ENCODE measurements at regions not wholly inside any gene's neighbourhood (a gene's known extent, or its start where the extent isn't known, plus 50 kb on each side); places are given as distances from the start of the nearest gene placed in this dataset.
"Not testable (repeated sequence)": the region's sequence is repeated elsewhere in the genome, so short reads cannot be mapped to it uniquely, and the experiment has no call there.

DNA sequence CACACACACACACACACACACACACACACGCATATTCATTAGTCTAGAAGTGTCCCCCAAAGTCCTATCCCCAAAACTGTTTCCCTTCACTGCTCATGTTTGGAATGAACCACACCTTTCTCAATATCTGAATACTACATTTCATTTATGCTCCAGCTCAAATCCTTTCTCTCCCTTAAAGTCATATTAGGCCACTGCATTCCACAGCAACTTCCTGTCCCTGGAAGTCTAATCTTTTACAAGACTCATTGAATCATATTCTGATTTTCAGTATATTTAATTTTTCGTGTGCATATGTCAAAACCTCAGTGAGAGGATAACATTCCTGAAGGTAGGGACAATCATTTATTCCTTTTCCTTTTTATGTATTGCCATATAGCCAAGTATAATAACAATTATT is 155.6 kb upstream of the LMNTD1 start:
- H3K27ac ChIP-seq (ENCODE audit: low read depth, low read length): no peak overlapping the region
- no peaks in the 10 kb centered on the region for H3K36me3 ChIP-seq (ENCODE audit: control insufficient read depth, insufficient read depth, low read length)
- H3K4me3 ChIP-seq (ENCODE audit: low read depth, low read length): no peak overlapping the region
- no peaks in the 10 kb centered on the region for H3K4me1 ChIP-seq (ENCODE audit: control insufficient read depth, insufficient read depth, low read length)
- H3K9me3 ChIP-seq (ENCODE audit: control insufficient read depth, insufficient read depth, low read length): peaks cover 7% of the 10 kb centered on the region
- no CpG with 5 or more reads among the region's 2 CpGs for WGBS (ENCODE audit: insufficient coverage)
- no peak for DNase-seq (ENCODE audit: low read depth in 4 of 6, low spot score in 6 of 6)
- no peaks in the 10 kb centered on the region for H3K27me3 ChIP-seq (ENCODE audit: control insufficient read depth, insufficient read depth, low read length)

DNA sequence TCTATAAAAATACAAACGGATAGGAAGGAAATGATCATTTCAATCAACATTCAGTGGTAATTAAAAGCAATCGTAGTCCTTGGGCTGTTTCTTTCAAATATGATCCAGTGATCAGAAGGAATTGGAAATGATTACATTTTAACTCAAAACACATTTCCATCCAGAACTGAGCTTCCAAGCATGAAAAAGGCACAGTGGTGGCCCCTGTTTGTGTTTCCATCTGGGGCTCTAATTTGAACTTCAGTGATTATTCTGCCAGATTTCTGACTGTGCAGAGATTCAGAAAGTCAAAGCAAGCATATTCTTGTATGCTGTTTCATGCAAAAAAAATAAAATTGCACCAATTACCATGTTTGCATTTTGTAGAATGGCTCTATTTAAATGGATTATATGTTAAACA is 157.0 kb upstream of the LMNTD1 start:
- Histone ChIP-seq H3K27me3 (ENCODE audit: control insufficient read depth, insufficient read depth, low read length) (no peaks in the 10 kb centered on the region), H3K4me3 (ENCODE audit: low read depth, low read length) (no peak overlapping the region), H3K9me3 (ENCODE audit: control insufficient read depth, insufficient read depth, low read length) (peaks cover 7% of the 10 kb centered on the region), H3K27ac (ENCODE audit: low read depth, low read length) (no peak overlapping the region), H3K4me1 (ENCODE audit: control insufficient read depth, insufficient read depth, low read length) (no peaks in the 10 kb centered on the region), H3K36me3 (ENCODE audit: control insufficient read depth, insufficient read depth, low read length) (no peaks in the 10 kb centered on the region)
- peak in 2 of 6 donors; percentile 65 to 72 for DNase-seq (ENCODE audit: low read depth in 4 of 6, low spot score in 6 of 6)
- no CpG with 5 or more reads among the region's 2 CpGs for WGBS (ENCODE audit: insufficient coverage)

DNA sequence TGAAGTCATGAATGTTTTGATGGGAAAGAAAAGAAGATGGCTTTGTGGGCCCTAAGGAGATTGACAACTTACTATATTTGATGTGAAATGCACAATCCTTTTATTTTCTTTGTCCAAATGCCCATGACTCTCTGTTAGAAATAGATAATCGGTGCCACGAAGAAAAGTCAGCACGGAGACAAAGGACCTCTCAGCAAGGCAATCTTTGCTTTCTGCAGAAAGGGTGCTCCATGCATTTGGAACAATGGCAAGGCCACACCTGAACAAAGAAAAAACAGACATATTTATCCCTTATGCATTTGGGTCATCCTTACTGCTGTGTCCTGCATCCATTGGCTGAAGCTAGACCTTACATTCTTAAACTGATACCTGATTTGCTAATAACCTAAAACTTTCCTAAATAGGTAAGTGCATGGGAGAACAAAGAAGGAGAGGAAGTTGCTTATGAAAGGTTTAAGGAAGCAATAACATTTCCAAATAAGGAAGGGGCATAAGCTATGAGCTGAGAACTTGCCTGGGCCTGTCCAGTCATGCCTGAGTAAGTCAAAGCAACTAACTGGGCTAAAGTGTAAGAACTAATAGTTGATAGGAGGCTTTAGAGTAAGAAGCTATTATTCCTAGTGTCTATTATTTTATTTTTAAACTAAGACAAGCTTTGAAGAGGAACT is 158.0 kb upstream of the LMNTD1 start:
- WGBS (ENCODE audit: insufficient coverage): 97% methylated on average over 3 of the region's 3 CpGs
- H3K27me3 ChIP-seq (ENCODE audit: control insufficient read depth, insufficient read depth, low read length); H3K4me1 ChIP-seq (ENCODE audit: control insufficient read depth, insufficient read depth, low read length); DNase-seq (ENCODE audit: low read depth in 4 of 6, low spot score in 6 of 6); H3K36me3 ChIP-seq (ENCODE audit: control insufficient read depth, insufficient read depth, low read length); H3K27ac ChIP-seq (ENCODE audit: low read depth, low read length); H3K4me3 ChIP-seq (ENCODE audit: low read depth, low read length); H3K9me3 ChIP-seq (ENCODE audit: control insufficient read depth, insufficient read depth, low read length): not testable (repeated sequence)

DNA sequence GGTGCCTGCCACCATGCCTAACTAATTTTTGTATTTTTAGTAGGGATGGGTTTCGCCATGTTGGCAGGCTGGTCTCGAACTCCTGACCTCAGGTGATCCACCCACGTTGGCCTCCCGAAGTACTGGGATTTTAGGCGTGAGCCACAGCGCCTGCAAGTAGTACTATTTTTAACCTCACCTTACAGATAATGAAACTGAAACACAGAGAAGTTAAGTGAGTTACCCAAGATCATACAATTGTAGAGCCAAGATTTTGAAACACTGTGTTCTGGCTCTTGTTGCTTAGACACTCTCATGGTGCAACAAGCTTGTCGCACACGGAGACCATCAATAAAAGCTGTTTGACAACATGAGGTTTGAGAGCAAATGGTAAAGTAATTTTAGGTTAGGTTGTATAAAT is 159.1 kb upstream of the LMNTD1 start:
- Histone ChIP-seq H3K9me3 (ENCODE audit: control insufficient read depth, insufficient read depth, low read length) (peaks cover 3% of the 10 kb centered on the region), H3K4me3 (ENCODE audit: low read depth, low read length) (no peak overlapping the region), H3K27me3 (ENCODE audit: control insufficient read depth, insufficient read depth, low read length) (no peaks in the 10 kb centered on the region), H3K4me1 (ENCODE audit: control insufficient read depth, insufficient read depth, low read length) (no peaks in the 10 kb centered on the region), H3K36me3 (ENCODE audit: control insufficient read depth, insufficient read depth, low read length) (no peaks in the 10 kb centered on the region), H3K27ac (ENCODE audit: low read depth, low read length) (no peak overlapping the region)
- 96% methylated on average over 3 of the region's 8 CpGs for whole genome bisulfite sequencing (ENCODE audit: insufficient coverage)
- DNase-seq (ENCODE audit: low read depth in 4 of 6, low spot score in 6 of 6): no peak

DNA sequence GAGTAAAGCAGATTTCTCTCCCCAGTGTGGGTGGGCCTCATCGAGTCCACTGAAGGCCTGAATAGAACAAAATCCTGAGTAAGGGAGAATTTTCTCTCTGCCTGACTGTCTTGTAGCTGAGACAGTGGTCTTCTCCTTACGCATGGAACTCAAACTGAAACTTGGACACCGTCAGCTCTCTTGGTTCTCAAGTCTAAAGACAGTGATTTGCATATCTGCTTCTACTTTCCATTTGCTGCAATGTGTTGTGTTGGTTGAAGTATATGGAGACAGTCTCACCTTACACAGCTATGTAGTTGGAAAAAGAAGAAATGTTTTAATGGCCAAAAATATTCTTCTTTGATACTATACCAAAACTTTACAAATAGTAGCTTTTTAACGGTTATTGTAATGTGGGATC is 160.2 kb upstream of the LMNTD1 start:
- Histone ChIP-seq H3K9me3 (ENCODE audit: control insufficient read depth, insufficient read depth, low read length) (peaks cover 2% of the 10 kb centered on the region), H3K27ac (ENCODE audit: low read depth, low read length) (no peak overlapping the region), H3K4me1 (ENCODE audit: control insufficient read depth, insufficient read depth, low read length) (no peaks in the 10 kb centered on the region), H3K27me3 (ENCODE audit: control insufficient read depth, insufficient read depth, low read length) (no peaks in the 10 kb centered on the region), H3K36me3 (ENCODE audit: control insufficient read depth, insufficient read depth, low read length) (no peaks in the 10 kb centered on the region), H3K4me3 (ENCODE audit: low read depth, low read length) (no peak overlapping the region)
- DNase-seq (ENCODE audit: low read depth in 4 of 6, low spot score in 6 of 6): no peak
- WGBS (ENCODE audit: insufficient coverage): no CpG with 5 or more reads among the region's 4 CpGs

DNA sequence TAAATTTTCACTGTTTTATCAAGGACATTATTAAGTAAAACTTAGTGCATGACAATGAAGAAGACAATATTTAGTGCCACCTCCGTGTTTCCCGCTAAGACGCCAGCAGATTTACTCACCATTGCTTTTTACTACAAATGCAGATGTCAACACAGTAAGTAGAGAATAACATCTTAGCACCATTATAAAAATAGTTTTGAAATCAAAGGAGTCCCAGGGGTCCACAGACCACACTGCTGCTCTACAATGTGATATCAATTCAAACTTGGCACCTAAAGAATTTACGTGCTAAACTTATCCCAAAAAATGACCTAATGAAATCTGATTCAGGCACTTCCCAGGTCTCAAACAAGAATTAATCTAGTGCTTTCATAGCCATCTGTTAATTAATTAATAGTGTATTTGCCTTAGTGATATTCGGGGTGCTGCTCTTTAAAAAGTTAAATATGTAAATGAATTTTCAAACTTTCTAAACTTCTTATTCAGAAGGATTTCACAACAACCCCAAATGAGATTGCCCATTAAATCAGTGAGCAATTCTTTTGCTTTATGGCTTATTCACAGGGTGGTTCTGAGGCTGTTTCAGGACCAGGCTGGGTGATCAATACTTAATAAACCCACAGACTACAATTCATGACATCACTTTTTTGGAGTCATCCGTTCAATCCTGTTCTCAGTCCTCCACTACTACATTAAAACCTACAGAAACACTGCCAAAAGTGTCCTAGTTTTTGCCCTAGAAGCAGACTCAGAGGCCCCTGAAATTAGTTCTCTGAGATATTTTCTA is 161.3 kb upstream of the LMNTD1 start:
- WGBS (ENCODE audit: insufficient coverage): 63% methylated on average over 1 of the region's 6 CpGs
- Histone ChIP-seq H3K4me3 (ENCODE audit: low read depth, low read length) (no peak overlapping the region), H3K27me3 (ENCODE audit: control insufficient read depth, insufficient read depth, low read length) (no peaks in the 10 kb centered on the region), H3K36me3 (ENCODE audit: control insufficient read depth, insufficient read depth, low read length) (no peaks in the 10 kb centered on the region), H3K27ac (ENCODE audit: low read depth, low read length) (no peak overlapping the region), H3K4me1 (ENCODE audit: control insufficient read depth, insufficient read depth, low read length) (no peaks in the 10 kb centered on the region), H3K9me3 (ENCODE audit: control insufficient read depth, insufficient read depth, low read length) (peaks cover 2% of the 10 kb centered on the region)
- DNase-seq (ENCODE audit: low read depth in 4 of 6, low spot score in 6 of 6): no peak

DNA sequence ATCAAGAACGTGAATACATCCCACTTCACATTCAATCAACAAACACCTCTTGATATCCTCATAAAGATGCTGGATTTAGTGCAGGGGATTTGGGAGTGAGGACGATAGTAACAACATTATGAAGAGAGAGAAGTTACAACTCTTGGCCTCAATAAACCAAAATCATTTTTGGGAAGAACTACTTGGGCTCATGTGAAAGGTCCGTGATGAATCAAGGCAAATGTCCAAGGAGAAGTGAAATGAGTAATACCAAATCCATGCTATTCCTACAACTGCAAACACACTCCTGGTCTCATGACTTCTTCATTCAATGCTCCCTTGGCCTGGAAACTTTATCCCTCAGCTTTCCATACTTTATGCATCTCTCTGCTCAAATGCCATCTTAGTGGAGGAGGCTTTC is 162.0 kb upstream of the LMNTD1 start:
- no peak for DNase-seq (ENCODE audit: low read depth in 4 of 6, low spot score in 6 of 6)
- Histone ChIP-seq H3K27ac (ENCODE audit: low read depth, low read length) (no peak overlapping the region), H3K4me3 (ENCODE audit: low read depth, low read length) (no peak overlapping the region), H3K9me3 (ENCODE audit: control insufficient read depth, insufficient read depth, low read length) (peaks cover 2% of the 10 kb centered on the region), H3K36me3 (ENCODE audit: control insufficient read depth, insufficient read depth, low read length) (no peaks in the 10 kb centered on the region), H3K27me3 (ENCODE audit: control insufficient read depth, insufficient read depth, low read length) (no peaks in the 10 kb centered on the region), H3K4me1 (ENCODE audit: control insufficient read depth, insufficient read depth, low read length) (no peaks in the 10 kb centered on the region)
- no CpG with 5 or more reads among the region's 3 CpGs for WGBS (ENCODE audit: insufficient coverage)

DNA sequence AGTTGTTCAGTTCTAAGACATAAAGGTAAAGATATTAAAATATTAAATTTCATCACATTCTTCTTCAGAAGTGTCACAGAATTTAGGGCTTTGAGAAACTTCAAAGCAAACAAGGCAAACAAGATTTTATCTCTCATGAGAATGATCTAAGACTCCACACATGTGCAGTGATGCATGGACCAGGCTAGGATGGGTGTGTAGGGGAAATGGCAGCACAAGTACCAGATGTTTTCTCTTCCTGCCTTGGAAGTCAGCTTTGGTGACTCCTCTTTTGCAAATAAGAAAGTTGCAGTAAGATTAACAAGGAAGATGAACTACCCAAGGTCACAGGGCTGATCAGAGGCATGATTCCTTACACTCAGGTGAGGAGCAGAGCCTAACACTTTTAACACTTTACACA is 163.8 kb upstream of the LMNTD1 start:
- Histone ChIP-seq H3K36me3 (ENCODE audit: control insufficient read depth, insufficient read depth, low read length) (no peaks in the 10 kb centered on the region), H3K27me3 (ENCODE audit: control insufficient read depth, insufficient read depth, low read length) (no peaks in the 10 kb centered on the region), H3K4me3 (ENCODE audit: low read depth, low read length) (no peak overlapping the region), H3K9me3 (ENCODE audit: control insufficient read depth, insufficient read depth, low read length) (no peaks in the 10 kb centered on the region), H3K4me1 (ENCODE audit: control insufficient read depth, insufficient read depth, low read length) (no peaks in the 10 kb centered on the region), H3K27ac (ENCODE audit: low read depth, low read length) (no peak overlapping the region)
- no peak for DNase-seq (ENCODE audit: low read depth in 4 of 6, low spot score in 6 of 6)

DNA sequence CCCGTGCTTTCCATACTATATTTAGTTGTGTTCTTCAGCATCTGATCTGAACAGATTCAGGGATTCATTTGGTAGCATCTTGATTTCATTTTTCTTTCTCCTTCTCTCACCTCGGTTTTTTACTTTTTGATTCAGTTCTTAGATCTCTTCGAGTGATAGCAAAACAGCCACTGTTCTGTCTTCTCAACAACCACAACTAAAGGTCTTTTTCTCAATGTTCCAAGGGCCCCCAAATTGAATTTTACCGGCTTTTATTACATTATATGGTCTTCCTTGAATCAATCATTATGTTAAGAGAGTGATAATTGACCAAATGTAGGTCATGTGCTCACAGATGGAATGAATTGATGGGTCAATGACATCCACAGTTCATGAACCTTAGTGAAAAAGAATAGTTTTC is 164.5 kb upstream of the LMNTD1 start:
- no peaks in the 10 kb centered on the region for H3K4me1 ChIP-seq (ENCODE audit: control insufficient read depth, insufficient read depth, low read length)
- H3K36me3 ChIP-seq (ENCODE audit: control insufficient read depth, insufficient read depth, low read length): no peaks in the 10 kb centered on the region
- DNase-seq (ENCODE audit: low read depth in 4 of 6, low spot score in 6 of 6): no peak
- H3K9me3 ChIP-seq (ENCODE audit: control insufficient read depth, insufficient read depth, low read length): no peaks in the 10 kb centered on the region
- no peaks in the 10 kb centered on the region for H3K27me3 ChIP-seq (ENCODE audit: control insufficient read depth, insufficient read depth, low read length)
- WGBS (ENCODE audit: insufficient coverage): 93% methylated on average over 2 of the region's 4 CpGs
- no peak overlapping the region for H3K27ac ChIP-seq (ENCODE audit: low read depth, low read length)
- no peak overlapping the region for H3K4me3 ChIP-seq (ENCODE audit: low read depth, low read length)

DNA sequence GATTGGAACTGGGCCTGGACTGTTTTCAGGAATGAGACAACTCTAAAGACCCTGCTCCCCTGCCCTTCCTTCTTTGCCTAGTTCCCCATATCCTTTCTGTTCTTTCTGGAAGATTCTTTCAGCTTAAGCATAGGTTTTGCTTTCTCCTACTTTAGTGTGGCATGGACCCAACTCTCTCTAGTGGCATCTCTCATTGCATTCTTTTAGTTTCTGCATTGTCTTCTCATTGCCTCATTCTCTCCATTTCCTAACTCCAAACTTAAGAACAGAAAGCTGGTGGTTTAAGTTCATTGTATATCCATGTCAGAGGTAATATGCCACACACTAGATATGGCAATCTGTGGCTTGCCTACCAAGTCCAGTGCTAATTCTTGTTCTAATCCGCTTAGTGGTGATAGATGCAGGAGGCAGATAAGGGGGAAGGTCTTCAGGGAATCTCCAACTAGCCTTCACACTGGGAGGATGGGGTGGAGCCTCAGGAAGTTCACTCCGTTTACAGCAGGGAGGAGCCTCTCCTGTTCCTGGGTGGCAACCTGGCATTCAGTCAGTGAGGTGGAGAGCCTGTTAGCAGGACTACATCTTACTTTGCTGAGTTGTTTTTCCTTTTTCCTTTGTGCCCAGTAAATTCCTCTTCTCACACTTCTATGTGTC is 165.1 kb upstream of the LMNTD1 start:
- no peak for DNase-seq (ENCODE audit: low read depth in 4 of 6, low spot score in 6 of 6)
- H3K4me1 ChIP-seq (ENCODE audit: control insufficient read depth, insufficient read depth, low read length): no peaks in the 10 kb centered on the region
- H3K9me3 ChIP-seq (ENCODE audit: control insufficient read depth, insufficient read depth, low read length): no peaks in the 10 kb centered on the region
- H3K4me3 ChIP-seq (ENCODE audit: low read depth, low read length): no peak overlapping the region
- no peaks in the 10 kb centered on the region for H3K27me3 ChIP-seq (ENCODE audit: control insufficient read depth, insufficient read depth, low read length)
- no peak overlapping the region for H3K27ac ChIP-seq (ENCODE audit: low read depth, low read length)
- WGBS (ENCODE audit: insufficient coverage): no CpG with 5 or more reads among the region's 2 CpGs
- no peaks in the 10 kb centered on the region for H3K36me3 ChIP-seq (ENCODE audit: control insufficient read depth, insufficient read depth, low read length)
